SH-SY5Y (cell line): ENCODE measurements at regions not wholly inside any gene's neighbourhood (a gene's known extent, or its start where the extent isn't known, plus 50 kb on each side); places are given as distances from the start of the nearest gene placed in this dataset.

ENCODE experiments used
- GATA2 ChIP-seq: IDR thresholded peaks from 2 replicates; pipeline ENCODE4 v1.6.1; 2011; ENCODE audit warnings: mild to moderate bottlenecking, low read depth, low read length
- GATA3 ChIP-seq: IDR thresholded peaks from 2 replicates; pipeline ENCODE4 v1.6.1; 2011; ENCODE audit warnings: low read depth, mild to moderate bottlenecking, low read length, moderate library complexity

DNA sequence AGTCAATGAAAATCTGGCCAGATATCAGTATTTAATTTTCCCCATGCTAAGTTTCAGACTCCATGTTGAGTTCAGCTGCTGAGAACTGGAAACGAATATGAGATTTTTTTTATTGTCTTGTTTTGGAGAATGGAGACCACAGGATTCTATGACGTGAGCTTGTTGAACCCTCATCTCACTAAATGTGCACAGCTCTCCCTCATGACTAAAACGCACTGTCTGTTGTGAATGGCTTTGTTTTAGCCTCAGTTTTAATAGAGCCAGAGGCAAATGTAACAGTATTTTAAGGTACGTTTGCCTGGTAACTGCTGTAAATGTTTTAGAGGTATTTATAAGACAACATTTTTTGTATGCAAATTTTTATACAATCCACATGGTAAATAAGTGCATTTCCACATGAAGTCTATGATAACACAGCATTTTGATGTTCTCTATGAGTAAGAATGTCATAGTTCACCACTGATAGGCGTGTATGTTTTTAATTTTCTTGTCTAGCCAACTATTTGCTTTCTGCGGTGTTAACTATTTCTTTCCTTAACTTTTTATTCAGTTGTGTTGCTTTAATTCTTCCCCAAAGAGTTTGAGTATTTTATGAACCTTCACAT is 1159.3 kb upstream of the TENM3 start:
- TF ChIP-seq GATA2, result no peak
- TF ChIP-seq GATA3, result no peak
